PC-3 (cell line): ENCODE measurements at regions not wholly inside any gene's neighbourhood (a gene's known extent, or its start where the extent isn't known, plus 50 kb on each side); places are given as distances from the start of the nearest gene placed in this dataset.

ENCODE experiments used
- ATAC-seq: fragments of 200-7000 bp; cut with Tn5 transposase; 2 replicates; pipeline ENCODE4 v1.9.1; 2020; ENCODE audit warnings: mild to moderate bottlenecking, moderate library complexity
- BruUV-seq: library from RNA; stranded (reverse); fragments of 400-500 nt; replicated peaks from 2 replicates; lab custom pipeline; 2021; lab: Mats Ljungman, UMichigan
- CTCF ChIA-PET: fragments of 300-600 bp; sonication (Branson Sonifier 250); formaldehyde crosslinking; loops from one replicate; lab custom pipeline; 2022; ENCODE audit warnings: antibody characterized with exemption; lab: Charles Lee
- POLR2A ChIA-PET: fragments of 300-600 bp; sonication (Branson Sonifier 250); formaldehyde crosslinking; loops from one replicate; lab custom pipeline; 2022; ENCODE audit warnings: antibody characterized with exemption; ENCODE audit not compliant: unreplicated experiment; lab: Charles Lee
- DNase-seq: peaks from one replicate; pipeline ENCODE4 v3.0.0-alpha.2; 2015
- H2AFZ ChIP-seq: fragments of 300-600 bp; sonication (generic); 2 replicates; pipeline ENCODE4 v1.6.0; 2016; ENCODE audit warnings: antibody characterized with exemption, low read length
- H3F3A ChIP-seq: fragments of 300-600 bp; sonication (generic); one replicate; pipeline ENCODE4 v1.6.0; 2017; ENCODE audit warnings: antibody characterized with exemption, low read length, control low read depth, mild to moderate bottlenecking; ENCODE audit not compliant: unreplicated experiment
- H3K27ac ChIP-seq: fragments of 300-600 bp; sonication (generic); 2 replicates; pipeline ENCODE4 v1.5.1; 2016; ENCODE audit warnings: mild to moderate bottlenecking, low read length
- H3K27me3 ChIP-seq: fragments of 300-600 bp; sonication (generic); 2 replicates; pipeline ENCODE4 v1.6.1; 2016; ENCODE audit warnings: low read length, mixed read lengths
- H3K36me3 ChIP-seq: fragments of 300-600 bp; sonication (generic); 2 replicates; pipeline ENCODE4 v1.6.1; 2016; ENCODE audit warnings: low read depth, mixed run types, low read length, mixed read lengths
- H3K4me1 ChIP-seq: fragments of 300-600 bp; sonication (generic); 2 replicates; pipeline ENCODE4 v1.5.1; 2016; ENCODE audit warnings: low read length; ENCODE audit not compliant: insufficient read depth
- H3K4me2 ChIP-seq: fragments of 300-600 bp; sonication (generic); 2 replicates; pipeline ENCODE4 v1.6.0; 2016; ENCODE audit warnings: low read length
- H3K4me3 ChIP-seq: fragments of 300-600 bp; sonication (generic); 2 replicates; pipeline ENCODE4 v1.5.1; 2016; ENCODE audit warnings: mild to moderate bottlenecking, low read length, mixed read lengths
- H3K79me2 ChIP-seq: fragments of 300-600 bp; sonication (generic); 2 replicates; pipeline ENCODE4 v1.6.1; 2017; ENCODE audit warnings: low read length, mixed read lengths
- H3K9ac ChIP-seq: fragments of 300-600 bp; sonication (generic); 2 replicates; pipeline ENCODE4 v1.6.0; 2016; ENCODE audit warnings: mild to moderate bottlenecking, low read length
- H3K9me2 ChIP-seq: fragments of 300-600 bp; sonication (generic); replicated peaks from 2 replicates; pipeline ENCODE4 v1.6.1; 2016; ENCODE audit warnings: mixed run types, low read length, mixed read lengths
- H3K9me3 ChIP-seq: fragments of 300-600 bp; sonication (generic); 2 replicates; pipeline ENCODE4 v1.6.1; 2016; ENCODE audit warnings: low read length, mixed read lengths
- H4K20me1 ChIP-seq: fragments of 300-600 bp; sonication (generic); 2 replicates; pipeline ENCODE4 v1.6.1; 2016; ENCODE audit warnings: low read length, mixed read lengths
- CTCF ChIP-seq: fragments of 300-600 bp; sonication (generic); conservative IDR thresholded peaks from 2 replicates; pipeline ENCODE4 v1.5.1; 2017; ENCODE audit warnings: antibody characterized with exemption, low read depth, mild to moderate bottlenecking, low read length
- EZH2 ChIP-seq: fragments of 300-600 bp; sonication (generic); IDR thresholded peaks from one replicate; pipeline ENCODE4 v1.6.1; 2017; ENCODE audit warnings: antibody characterized with exemption, mild to moderate bottlenecking, low read length; ENCODE audit not compliant: unreplicated experiment
- EZH2phosphoT487 ChIP-seq: fragments of 300-600 bp; sonication (generic); IDR thresholded peaks from 2 replicates; pipeline ENCODE4 v1.6.1; 2018; ENCODE audit warnings: mild to moderate bottlenecking, antibody characterized with exemption, low read length, borderline replicate concordance
- intact Hi-C: fragments of 100-400 bp; cut with micrococcal nuclease; formaldehyde crosslinking; loops from 2 replicates; pipeline ENCODE4 v1.9.0; 2023

- BruUV-seq, result no TSS peak
- Histone ChIP-seq H3F3A (peaks cover 4% of the 10 kb centered on the region), H3K79me2 (no peaks in the 10 kb centered on the region), H3K36me3 (no peaks in the 10 kb centered on the region), H3K4me1 (peaks cover 23% of the 10 kb centered on the region), H3K4me3 (no peak overlapping the region), H3K9ac (no peak overlapping the region), H3K27ac (no peak overlapping the region), H3K9me2 (no peaks in the 10 kb centered on the region), H4K20me1 (no peaks in the 10 kb centered on the region), H3K27me3 (no peaks in the 10 kb centered on the region), H2AFZ (no peak overlapping the region), H3K4me2 (no peak overlapping the region), H3K9me3 (no peaks in the 10 kb centered on the region)
- POLR2A ChIA-PET, result no interaction called here
- ATAC-seq (no peak), DNase-seq (no peak)
- intact Hi-C loops, result no loop called here
- CTCF ChIA-PET, result interaction anchor here (0.5 kb wide), 1 partner anchor 464 kb away, joined by 3 read pairs; no protein-coding TSS in a partner anchor
- TF ChIP-seq EZH2, result no peak
- no peak for TF ChIP-seq EZH2phosphoT487
- no peak for TF ChIP-seq CTCF
Measured at GRCh38 chr3:81251096-81251495, 510.3 kb downstream of the GBE1 start.

GRCh38 chr3:81249540-81250029 is 511.9 kb downstream of the GBE1 start:
- Histone ChIP-seq H3K9me3 (no peaks in the 10 kb centered on the region), H3K4me1 (peaks cover 23% of the 10 kb centered on the region), H3K27me3 (no peaks in the 10 kb centered on the region), H3K79me2 (no peaks in the 10 kb centered on the region), H2AFZ (no peak overlapping the region), H4K20me1 (no peaks in the 10 kb centered on the region), H3K4me2 (peak overlapping the region; percentile 75), H3K9ac (no peak overlapping the region), H3K27ac (peak overlapping the region; percentile 60), H3K36me3 (no peaks in the 10 kb centered on the region), H3F3A (peaks cover 4% of the 10 kb centered on the region), H3K4me3 (peak overlapping the region; percentile 26; the same call in 1 of the 2 replicates), H3K9me2 (no peaks in the 10 kb centered on the region)
- ChIA-PET POLR2A (no interaction called here), CTCF (interaction anchor here (0.5 to 1.0 kb wide), 2 partner anchors 51 to 94 kb away, joined by 3 read pairs; no protein-coding TSS in a partner anchor)
- ATAC-seq, result peak; percentile 98
- no TSS peak for BruUV-seq
- peak; percentile 99 for DNase-seq
- intact Hi-C loops, result loop anchor here (1.0 to 10.0 kb wide), 5 partner anchors 31 to 1725 kb away; no protein-coding TSS in a partner anchor
- no peak for TF ChIP-seq EZH2
- TF ChIP-seq EZH2phosphoT487, result no peak
- no peak for TF ChIP-seq CTCF

GRCh38 chr3:81245501-81245900 is 515.9 kb downstream of the GBE1 start:
- no peaks in the 10 kb centered on the region for H3F3A ChIP-seq
- no peaks in the 10 kb centered on the region for H3K36me3 ChIP-seq
- H3K4me1 ChIP-seq, result peaks cover 19% of the 10 kb centered on the region
- no peak overlapping the region for H3K27ac ChIP-seq
- no peaks in the 10 kb centered on the region for H3K27me3 ChIP-seq
- DNase-seq (no peak), ATAC-seq (no peak)
- H3K9ac ChIP-seq, result no peak overlapping the region
- intact Hi-C loops, result loop anchor here (10.0 kb wide), 2 partner anchors 89 to 1721 kb away; no protein-coding TSS in a partner anchor
- ChIA-PET CTCF (no interaction called here), POLR2A (no interaction called here)
- BruUV-seq, result no TSS peak
- no peaks in the 10 kb centered on the region for H4K20me1 ChIP-seq
- no peaks in the 10 kb centered on the region for H3K9me2 ChIP-seq
- no peak overlapping the region for H3K4me2 ChIP-seq
- TF ChIP-seq EZH2 (no peak), CTCF (no peak), EZH2phosphoT487 (no peak)
- no peak overlapping the region for H3K4me3 ChIP-seq
- no peaks in the 10 kb centered on the region for H3K79me2 ChIP-seq
- H3K9me3 ChIP-seq, result no peaks in the 10 kb centered on the region
- no peak overlapping the region for H2AFZ ChIP-seq
